GM12891 (cell line): ENCODE measurements at regions not wholly inside any gene's neighbourhood (a gene's known extent, or its start where the extent isn't known, plus 50 kb on each side); places are given as distances from the start of the nearest gene placed in this dataset.
"Not testable (repeated sequence)": the region's sequence is repeated elsewhere in the genome, so short reads cannot be mapped to it uniquely, and the experiment has no call there.

Experiments used
- DNase-seq: peaks from one replicate; pipeline ENCODE4 v3.0.0; 2011; ENCODE audit warnings: low spot score; ENCODE audit not compliant: insufficient read length
- FAIRE-seq: peaks from 2 replicates; lab custom pipeline; 2011; peaks lifted over from hg19 to GRCh38; lab: Jason Lieb, UNC
- PAX5 ChIP-seq: IDR thresholded peaks from 2 replicates; pipeline ENCODE4 v1.6.1; 2011; ENCODE audit warnings: low read length, moderate library complexity, mild to moderate bottlenecking; ENCODE audit not compliant: insufficient read depth, severe bottlenecking
- POLR2A ChIP-seq: IDR thresholded peaks from 2 replicates; pipeline ENCODE4 v1.6.1; 2011; ENCODE audit warnings: low read depth, low read length, control low read depth
- POLR2AphosphoS5 ChIP-seq: IDR thresholded peaks from 2 replicates; pipeline ENCODE4 v1.6.1; 2011; ENCODE audit warnings: low read depth, low read length, control low read depth
- POU2F2 ChIP-seq: IDR thresholded peaks from 2 replicates; pipeline ENCODE4 v1.6.1; 2011; ENCODE audit warnings: low read depth, mild to moderate bottlenecking, control low read depth, low read length, moderate library complexity
- SPI1 ChIP-seq: IDR thresholded peaks from 2 replicates; pipeline ENCODE4 v1.6.1; 2011; ENCODE audit warnings: low read depth, low read length, control low read depth
- TAF1 ChIP-seq: IDR thresholded peaks from 2 replicates; pipeline ENCODE4 v1.6.1; 2011; ENCODE audit warnings: low read depth, low read length, control low read depth

DNA sequence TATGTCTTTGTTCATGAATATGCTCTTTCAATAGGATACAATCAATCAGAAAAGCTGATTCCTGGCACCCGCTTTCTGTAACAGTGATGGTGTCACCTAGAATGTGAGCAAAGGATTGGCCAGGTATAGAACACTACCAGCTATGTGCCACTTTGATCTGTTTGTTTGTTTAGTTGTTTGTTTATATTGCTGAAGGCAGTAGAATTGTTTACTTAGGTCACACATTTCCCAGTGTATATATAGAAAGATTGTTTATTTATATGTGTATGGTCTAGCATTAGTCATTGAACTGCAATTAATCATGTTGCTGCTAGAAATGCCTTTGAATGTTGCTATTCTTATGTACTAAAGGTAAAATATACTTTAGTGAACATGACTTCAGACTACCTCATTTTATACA lies 1678.6 kb upstream of the CELF4 start:
- no peak for DNase-seq
- FAIRE-seq, result no peak
- TF ChIP-seq TAF1, result no peak
- TF ChIP-seq SPI1, result no peak
- TF ChIP-seq POLR2A, result no peak
- TF ChIP-seq PAX5, result no peak
- no peak for TF ChIP-seq POU2F2
- TF ChIP-seq POLR2AphosphoS5, result no peak

DNA sequence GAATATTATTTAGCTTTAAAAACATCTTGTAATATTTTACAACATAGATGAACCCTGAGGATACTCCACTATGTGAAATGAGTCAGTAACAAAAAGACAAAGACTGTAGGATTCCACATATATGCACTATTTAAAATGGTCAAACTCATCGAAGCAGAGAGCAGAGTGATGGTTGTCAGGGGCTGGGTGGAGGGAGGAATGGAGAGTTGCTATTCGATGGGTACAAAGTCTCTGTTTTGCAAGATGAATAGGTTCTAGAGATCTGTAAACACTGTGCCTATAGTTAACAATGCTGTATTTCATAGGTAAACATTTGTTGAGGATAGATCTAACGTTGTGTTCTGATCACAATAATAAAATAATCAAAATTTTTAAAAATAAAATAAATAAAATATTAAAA lies 1675.9 kb upstream of the CELF4 start:
- TF ChIP-seq TAF1 (no peak), POU2F2 (no peak), POLR2AphosphoS5 (no peak), SPI1 (no peak), PAX5 (no peak), POLR2A (no peak)
- no peak for DNase-seq
- no peak for FAIRE-seq

- DNase-seq (no peak), FAIRE-seq (no peak)
- TF ChIP-seq POLR2A (no peak), POLR2AphosphoS5 (no peak), SPI1 (no peak)
Measured at GRCh38 chr18:39238981-39239660, 1673.5 kb upstream of the CELF4 start.

DNA sequence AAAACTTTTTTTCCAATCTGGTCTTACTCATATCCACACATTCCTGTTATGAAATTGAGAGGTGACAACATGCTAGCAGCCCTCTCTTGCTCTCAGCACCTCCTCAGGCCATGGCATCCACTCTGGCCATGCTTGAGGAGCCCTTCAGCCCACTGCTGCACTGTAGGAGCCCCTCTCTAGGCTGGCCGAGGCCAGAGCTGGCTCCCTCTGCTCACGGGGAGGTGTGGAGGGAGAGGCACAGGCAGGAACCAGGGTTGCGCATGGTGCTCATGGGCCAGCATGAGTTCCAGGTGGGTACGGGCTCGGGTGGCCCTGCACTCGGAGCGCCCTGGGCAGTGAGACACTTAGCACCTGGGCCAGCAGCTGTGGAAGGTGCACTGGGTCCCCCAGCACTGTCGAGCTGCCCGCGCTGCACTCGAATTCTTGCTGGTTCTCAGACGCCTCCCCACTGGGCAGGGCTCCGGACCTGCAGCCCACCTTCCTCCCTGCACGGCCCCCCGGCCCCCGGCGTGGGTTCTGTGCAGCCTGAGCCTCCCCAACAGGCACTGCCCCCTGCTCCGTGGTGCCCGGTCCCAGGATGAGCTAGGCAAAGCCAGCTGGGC lies 1669.6 kb upstream of the CELF4 start:
- TF ChIP-seq TAF1 (no peak), POU2F2 (no peak), SPI1 (no peak), POLR2A (no peak), PAX5 (no peak), POLR2AphosphoS5 (no peak)
- FAIRE-seq (no peak), DNase-seq (no peak)

DNA sequence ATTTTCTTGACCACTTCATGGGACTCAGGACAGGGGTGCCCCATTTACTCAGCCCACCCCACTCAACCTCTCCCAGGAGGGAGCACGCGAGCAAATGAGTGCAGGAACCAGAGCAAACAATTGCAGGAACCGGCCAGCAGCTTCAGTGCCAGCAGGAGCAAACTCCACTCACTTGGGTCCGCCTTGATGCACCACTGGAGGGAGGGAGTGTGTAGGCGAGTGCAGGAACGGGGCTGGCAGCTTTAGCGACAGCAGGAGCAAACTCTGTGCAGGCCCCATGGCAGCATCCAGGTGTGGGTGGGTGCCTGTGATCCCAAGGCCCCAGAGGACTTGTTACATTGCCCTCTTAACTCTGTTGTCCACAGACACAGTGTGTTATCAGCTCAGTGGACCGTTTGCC lies 1667.3 kb upstream of the CELF4 start:
- FAIRE-seq (no peak), DNase-seq (no peak)
- TF ChIP-seq PAX5 (no peak), SPI1 (no peak), TAF1 (no peak), POLR2A (no peak), POLR2AphosphoS5 (no peak), POU2F2 (no peak)

- no peak for TF ChIP-seq SPI1
- no peak for TF ChIP-seq POU2F2
- no peak for TF ChIP-seq PAX5
- no peak for TF ChIP-seq POLR2AphosphoS5
- TF ChIP-seq TAF1, result no peak
- TF ChIP-seq POLR2A, result no peak
- FAIRE-seq, result no peak
- no peak for DNase-seq
Measured at GRCh38 chr18:39232490-39232889, 1666.9 kb upstream of the CELF4 start.

DNA sequence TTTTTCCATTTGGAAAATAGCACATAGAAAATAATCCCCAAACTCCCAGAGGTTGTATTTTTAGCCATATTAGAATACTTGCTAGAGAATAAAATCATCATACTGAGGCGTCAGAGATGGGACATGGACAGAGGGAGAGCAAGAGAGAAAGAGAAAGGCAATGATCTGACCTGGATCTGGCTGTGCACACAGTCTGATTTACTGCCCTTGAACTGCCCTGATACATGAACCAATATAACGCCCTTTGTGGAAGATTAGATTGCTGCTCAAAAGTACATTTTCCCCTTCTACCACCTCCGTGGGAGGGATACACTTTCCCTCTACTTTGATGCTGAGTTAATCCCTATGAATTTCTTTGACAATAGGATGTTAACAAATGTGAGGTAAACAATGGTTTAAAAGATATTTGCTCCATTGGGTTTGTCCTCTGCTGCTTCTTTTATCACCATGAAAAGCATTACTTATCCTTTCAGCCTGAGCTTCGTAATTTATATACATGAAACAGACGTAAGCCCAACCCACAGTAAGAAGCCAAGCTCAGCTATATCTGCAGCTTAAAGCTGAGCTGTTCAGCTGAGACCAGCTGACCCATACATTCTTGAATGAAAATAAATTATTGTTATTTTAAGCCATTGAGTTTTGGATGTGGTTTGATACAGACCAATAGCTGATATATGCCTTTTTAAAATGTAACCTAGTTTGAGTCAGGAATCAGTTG lies 1664.6 kb upstream of the CELF4 start:
- no peak for TF ChIP-seq PAX5
- no peak for TF ChIP-seq POLR2A
- no peak for TF ChIP-seq SPI1
- no peak for TF ChIP-seq TAF1
- no peak for TF ChIP-seq POU2F2
- TF ChIP-seq POLR2AphosphoS5, result no peak
- DNase-seq (no peak), FAIRE-seq (no peak)

DNA sequence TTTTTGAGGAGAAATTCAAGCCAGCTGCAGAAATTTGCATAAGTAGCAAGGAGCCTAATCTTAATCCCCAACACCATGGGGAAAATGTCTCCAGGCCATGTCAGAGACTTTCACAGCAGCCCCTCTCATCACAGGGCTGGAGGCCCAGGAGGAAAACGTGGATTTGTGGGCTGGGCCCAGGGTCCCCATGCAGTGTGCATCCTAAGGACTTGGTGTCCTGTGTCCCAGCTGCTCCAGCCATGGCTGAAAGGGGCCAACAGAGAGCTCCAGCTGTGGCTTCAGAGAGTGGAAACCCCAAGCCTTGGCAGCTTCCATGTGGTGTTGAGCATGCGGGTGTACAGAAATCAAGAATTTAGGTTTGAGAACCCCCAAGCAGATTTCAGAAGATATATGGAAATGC lies 1662.2 kb upstream of the CELF4 start:
- not testable (repeated sequence) for FAIRE-seq, DNase-seq

DNA sequence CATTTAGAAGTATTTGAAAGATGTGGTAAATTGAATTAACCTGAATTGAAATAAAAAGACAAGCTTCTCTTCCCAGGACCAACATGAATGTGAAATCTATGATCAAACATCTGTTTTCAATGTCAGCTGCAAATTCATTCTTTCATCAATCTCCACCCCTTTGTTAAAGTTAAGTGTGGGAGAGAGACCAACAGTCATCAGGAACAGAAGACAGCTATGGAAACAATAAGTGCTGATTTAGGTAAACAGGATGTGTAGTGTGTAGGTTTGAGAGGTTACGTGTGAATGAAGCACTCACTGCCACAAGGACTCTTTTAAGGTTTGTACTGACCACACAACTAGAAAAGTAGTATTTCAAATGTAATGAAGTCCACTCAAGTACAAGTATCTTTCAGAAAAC lies 1659.8 kb upstream of the CELF4 start:
- DNase-seq (no peak), FAIRE-seq (no peak)
- TF ChIP-seq POLR2AphosphoS5, result no peak

GRCh38 chr18:39223283-39223682 lies 1657.7 kb upstream of the CELF4 start:
- FAIRE-seq, result no peak
- TF ChIP-seq POLR2AphosphoS5 (no peak), SPI1 (no peak), POLR2A (no peak), PAX5 (no peak)
- DNase-seq, result no peak

- DNase-seq, result no peak
- TF ChIP-seq POU2F2 (no peak), POLR2AphosphoS5 (no peak), POLR2A (no peak), TAF1 (no peak), PAX5 (no peak), SPI1 (no peak)
- FAIRE-seq, result no peak
Measured at GRCh38 chr18:39215920-39216319, 1650.3 kb upstream of the CELF4 start.
